ELR (cell line): ENCODE measurements at regions not wholly inside any gene's neighbourhood (a gene's known extent, or its start where the extent isn't known, plus 50 kb on each side); places are given as distances from the start of the nearest gene placed in this dataset.
A peak's percentile ranks its signal among the peaks of the same experiment; 100 is the strongest.
"Not testable (repeated sequence)": the region's sequence is repeated elsewhere in the genome, so short reads cannot be mapped to it uniquely, and the experiment has no call there.

Experiments used
- DNase-seq: peaks from one replicate; pipeline ENCODE4 v3.0.0-alpha.2; 2015; ENCODE audit warnings: low read depth

- DNase-seq, result no peak
Observed at GRCh38 chr12:33323823-33324222, 115.8 kb downstream of the SYT10 start.

DNA sequence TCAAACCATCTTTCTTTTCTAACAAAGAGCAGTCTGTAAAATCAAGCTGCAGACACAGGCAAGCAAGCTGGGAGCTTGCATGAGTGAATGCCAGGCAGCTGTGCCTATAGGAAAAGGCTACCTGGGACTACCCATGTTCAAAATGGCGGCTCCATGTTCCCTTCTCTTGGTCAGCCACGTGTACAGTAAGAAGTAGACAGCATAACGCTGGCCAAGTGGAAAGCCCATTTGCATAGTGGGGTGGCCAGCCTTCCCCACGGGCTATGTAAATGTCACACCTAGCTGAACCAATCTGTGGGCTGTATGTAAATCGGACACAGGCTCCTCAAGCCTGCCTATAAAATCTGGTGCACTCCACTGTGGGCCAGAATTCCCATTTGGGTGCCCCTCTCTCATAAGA is 117.1 kb downstream of the SYT10 start:
- DNase-seq, result no peak

DNA sequence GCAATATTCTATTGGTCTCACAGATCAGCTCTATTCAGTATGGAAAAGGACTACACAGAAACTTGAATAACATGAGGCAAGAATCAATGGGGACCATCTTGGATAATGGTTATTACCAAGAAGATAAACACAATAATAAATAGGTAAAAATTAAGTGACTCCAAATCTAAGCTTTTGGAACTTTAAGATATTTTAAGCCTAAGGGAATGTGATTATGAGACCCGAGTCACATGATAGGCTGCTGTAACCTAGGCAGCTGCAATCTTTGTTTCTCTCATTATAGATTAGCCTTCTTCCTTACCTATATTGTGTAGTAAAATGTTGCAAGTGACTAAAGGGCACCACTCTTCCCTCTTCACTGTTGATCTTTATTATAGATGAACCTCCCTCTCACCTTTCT is 121.9 kb downstream of the SYT10 start:
- DNase-seq, result no peak

GRCh38 chr12:33314223-33314622 is 125.4 kb downstream of the SYT10 start:
- DNase-seq, result no peak

- no peak for DNase-seq
Observed at GRCh38 chr12:33313476-33313875, 126.1 kb downstream of the SYT10 start.

DNA sequence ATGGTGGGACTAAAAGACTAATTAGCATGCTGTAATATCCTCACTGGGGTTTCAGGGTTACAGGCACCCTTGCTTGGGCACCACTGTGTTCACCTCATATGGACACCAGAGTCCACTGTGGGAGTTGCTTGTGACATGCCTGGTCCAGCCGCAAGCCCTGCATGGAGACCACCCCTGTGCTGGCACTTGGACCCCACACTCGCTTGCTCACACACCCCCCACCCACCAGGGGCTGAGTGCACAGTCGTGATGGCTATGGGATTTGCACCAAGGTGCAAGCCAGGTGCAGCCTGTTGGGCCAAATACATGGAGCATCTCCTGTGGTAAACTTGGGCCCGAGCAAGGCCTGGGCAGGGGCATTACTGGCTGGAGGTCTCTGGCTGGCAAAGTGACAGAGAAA is 129.1 kb downstream of the SYT10 start:
- no peak for DNase-seq

- DNase-seq, result no peak
Observed at GRCh38 chr12:33304176-33304575, 135.4 kb downstream of the SYT10 start.

DNA sequence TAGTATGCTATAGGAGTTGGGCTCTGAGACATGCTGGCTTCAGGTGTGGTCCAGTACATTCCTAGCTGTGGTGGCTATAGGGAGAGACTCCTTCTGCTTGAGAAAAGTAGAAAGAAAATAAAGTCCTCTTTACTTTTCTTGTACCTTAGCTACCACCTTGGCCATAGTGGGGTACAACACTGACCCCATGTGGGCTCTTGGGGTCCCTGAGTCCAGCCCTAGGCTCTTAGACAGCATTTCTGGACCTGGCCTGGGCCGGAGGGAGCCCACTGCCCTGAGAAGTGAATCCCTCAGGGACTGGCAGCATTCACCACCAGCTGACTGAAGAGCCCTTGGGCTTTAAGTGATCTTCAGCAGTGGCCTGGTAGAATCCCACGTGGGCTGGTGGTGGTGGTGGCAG is 143.1 kb downstream of the SYT10 start:
- DNase-seq, result no peak

DNA sequence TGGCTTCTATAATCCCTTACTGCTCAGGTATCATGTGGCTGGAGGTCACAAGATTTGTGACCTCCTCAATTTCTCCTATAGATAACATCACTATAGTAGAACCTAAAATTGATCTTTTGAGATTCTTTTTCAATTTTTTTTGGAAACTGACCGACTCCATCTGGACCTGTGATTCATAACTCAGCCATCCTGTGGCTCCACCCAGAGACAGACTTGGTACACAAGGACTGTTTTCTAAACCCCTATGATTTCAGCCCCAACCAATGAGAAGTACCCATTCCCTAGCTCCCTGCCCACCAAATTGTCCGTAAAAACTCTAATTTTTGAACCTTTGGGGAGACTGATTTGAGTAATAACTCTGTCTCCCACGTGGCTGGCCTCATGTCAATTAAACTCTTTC is 148.9 kb downstream of the SYT10 start:
- DNase-seq, result no peak

DNA sequence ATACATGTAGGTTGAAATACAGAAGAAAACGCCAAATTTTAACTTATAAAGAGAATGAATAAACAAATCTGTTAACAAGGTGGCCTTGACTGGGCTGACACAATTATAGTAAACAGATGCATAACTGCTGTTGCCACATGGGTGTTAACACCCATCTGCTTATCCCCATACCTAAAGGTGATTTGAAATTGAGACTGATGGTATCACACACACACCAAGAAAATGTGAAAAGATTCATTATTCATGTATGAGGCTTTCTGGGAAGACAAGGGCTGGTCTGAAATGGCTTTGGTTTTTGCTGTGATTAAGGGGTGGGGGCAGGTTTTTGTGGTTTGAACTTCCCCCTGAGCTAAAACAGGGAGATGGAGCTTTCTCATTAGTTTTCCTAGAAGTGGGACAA is 156.6 kb downstream of the SYT10 start:
- DNase-seq, result no peak

GRCh38 chr12:33277376-33277775 is 162.2 kb downstream of the SYT10 start:
- DNase-seq, result no peak

DNA sequence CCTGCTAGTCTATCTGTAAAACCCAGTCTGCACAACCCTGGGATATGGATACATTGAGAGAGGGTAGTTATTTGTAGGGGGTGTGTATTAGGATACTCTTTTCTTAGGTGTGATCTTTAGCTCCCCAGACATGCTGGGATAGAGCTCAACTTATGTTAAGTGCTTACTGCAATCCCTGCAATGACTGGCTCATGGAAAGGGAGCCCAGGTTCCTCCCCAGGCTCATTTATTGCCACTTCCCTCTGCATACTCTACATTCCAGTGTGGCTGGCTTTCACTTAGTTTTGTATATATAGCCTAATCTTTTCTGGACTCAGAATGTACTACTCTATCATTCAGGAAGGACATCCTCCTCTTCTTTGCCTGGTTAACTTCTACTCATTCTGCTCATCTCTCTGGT is 172.0 kb downstream of the SYT10 start:
- no peak for DNase-seq

GRCh38 chr12:33265900-33266299 is 173.7 kb downstream of the SYT10 start:
- DNase-seq, result no peak

DNA sequence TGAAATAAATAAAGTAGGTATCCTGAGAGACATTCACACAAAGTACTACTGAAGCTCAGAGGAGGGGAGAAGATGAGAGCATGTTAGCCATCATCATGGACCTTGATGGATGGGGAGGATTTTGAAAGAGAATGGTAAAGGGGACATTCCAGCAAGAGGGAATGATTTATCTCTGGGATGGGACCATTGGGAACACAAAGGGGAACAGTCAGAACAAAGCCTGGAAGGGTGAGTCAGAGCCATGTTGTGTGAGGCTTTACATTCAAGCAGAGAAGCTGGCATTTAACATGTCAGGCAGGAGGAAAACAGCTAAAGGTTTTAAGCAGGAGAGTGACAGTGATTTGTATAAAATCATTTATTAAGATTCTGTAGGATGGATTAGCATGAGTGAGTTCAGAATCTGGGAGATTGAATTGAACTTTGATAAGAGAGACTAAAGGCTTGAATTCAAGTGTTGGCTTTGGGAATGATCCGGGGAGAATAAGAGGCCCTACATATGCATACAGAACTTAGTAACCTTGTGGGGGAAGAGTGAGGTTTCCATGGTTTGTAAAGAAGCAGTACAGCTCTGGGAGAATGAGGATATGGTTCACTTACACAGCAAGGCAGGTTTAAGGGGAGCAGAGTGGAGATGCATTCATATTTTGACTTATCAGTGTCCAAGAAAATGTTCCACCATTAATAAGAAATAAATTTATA is 174.4 kb downstream of the SYT10 start:
- no peak for DNase-seq

DNA sequence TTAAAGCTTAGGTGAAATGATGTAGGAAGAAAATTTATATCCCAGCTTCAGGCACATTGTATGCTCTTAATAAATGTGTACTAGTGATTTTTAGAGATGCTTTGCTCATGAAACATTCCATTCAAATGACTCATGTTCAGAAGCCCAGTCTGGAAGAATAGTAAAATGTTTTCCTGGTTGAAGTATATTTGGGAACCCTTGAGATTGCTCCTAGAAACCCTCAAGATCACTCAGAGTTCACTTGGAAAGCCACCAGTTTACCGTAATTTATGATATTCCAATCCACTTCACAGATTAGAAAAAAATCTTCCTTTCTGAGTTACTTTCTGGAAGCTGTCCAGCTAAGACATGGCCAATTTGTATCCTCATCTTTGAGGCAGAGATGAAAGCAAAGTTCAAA is 186.4 kb downstream of the SYT10 start:
- peak; percentile 0 for DNase-seq

- DNase-seq, result no peak
Observed at GRCh38 chr12:33251548-33251947, 188.1 kb downstream of the SYT10 start.

DNA sequence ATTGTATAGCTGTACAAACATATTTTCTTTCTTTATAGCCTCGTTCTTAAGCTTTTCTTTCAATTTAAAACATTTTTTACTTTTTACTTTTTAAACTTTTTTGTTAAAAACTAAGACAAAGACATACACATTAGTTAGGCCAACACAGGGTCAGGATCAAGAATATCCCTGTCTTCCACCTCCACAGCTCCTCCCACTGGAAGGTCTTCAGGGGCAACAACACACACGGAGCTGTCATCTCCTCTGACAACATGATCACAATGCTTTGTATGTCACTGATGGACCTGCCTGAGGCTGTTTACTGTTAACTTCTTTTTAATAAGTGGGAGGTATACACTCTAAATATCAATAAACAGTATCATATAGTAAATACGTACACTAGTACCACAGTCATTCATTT is 191.3 kb downstream of the SYT10 start:
- DNase-seq, result no peak

- DNase-seq, result no peak
Observed at GRCh38 chr12:33247625-33248024, 192.0 kb downstream of the SYT10 start.

- DNase-seq, result no peak
Observed at GRCh38 chr12:33245434-33245833, 194.2 kb downstream of the SYT10 start.

DNA sequence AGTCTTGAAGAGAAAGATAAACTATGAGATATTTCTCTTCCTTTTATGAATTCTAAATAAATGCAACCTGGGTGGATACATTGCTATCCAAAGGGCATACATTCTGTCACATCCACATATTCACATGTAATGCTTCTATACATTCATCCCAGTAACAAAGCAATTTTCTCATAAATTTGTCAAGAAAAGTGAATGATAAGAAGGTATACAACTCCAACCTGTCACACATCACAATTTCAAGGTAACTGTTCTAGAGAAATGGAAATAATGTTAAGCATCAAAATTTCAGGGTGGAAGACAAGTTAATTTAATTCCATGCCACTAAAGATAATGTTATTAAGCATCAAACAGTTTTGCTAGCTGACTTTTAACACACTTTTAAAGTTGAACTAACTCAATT is 212.9 kb downstream of the SYT10 start:
- DNase-seq, result no peak

- DNase-seq, result no peak
Observed at GRCh38 chr12:33223956-33224355, 215.7 kb downstream of the SYT10 start.

DNA sequence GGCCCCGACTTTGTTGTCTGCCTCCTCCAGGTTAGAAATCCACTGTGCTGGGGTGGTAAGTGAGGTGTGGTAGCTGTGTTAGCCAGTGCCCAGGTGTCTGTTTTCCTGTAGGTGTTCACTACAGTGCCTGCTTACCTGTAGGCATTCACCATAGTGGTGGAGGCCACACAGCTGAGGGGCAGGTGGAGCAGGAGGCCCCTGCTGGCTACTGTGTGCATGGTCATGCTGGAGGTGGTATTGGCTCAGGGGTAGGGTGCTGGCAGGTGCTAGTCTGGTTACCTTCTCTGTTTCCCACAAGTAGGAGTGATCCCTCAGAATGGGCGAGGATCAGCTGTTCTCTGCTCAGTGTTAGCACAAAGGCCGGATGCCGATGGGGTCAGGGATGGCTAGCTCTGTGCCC is 217.3 kb downstream of the SYT10 start:
- no peak for DNase-seq

DNA sequence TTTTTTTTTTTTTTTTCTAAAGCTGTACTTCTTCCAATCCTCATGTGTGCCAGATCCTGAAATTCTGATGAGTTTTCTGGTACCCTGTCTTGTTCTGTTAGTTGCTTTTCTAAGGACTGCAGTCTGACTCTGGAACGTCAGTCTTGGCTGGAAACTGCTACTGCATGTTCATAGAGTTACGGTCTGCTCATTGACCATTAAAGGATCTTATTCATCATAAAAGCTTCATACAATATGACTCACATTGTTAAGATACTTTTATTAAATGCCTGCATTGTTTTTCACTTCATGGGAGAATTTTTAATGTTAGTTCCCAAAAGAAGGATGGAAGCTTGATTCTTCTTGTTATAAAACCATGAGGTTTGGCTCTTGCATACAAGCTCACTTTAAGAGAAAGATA is 233.6 kb downstream of the SYT10 start:
- DNase-seq, result no peak

DNA sequence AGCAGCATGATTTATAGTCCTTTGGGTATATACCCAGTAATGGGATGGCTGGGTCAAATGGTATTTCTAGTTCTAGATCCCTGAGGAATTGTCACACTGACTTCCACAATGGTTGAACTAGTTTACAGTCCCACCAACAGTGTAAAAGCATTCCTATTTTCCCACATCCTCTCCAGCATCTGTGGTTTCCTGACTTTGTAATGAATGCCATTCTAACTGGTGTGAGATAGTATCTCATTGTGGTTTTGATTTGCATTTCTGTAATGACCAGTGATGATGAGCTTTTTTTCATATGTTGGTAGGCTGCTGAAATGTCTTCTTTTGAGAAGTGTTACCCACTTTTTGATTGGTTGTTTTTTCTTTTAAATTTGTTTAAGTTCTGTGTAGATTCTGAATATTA is 245.2 kb downstream of the SYT10 start:
- DNase-seq, result not testable (repeated sequence)

- DNase-seq, result no peak
Observed at GRCh38 chr12:33192226-33192625, 247.4 kb downstream of the SYT10 start.
